SU-DHL-6 (cell line): ENCODE measurements at regions not wholly inside any gene's neighbourhood (a gene's known extent, or its start where the extent isn't known, plus 50 kb on each side); places are given as distances from the start of the nearest gene placed in this dataset.

Experiments
- H2AFZ ChIP-seq: fragments of 200-600 bp; sonication (generic); 2 replicates; pipeline ENCODE4 v1.6.1; 2014; ENCODE audit warnings: low read depth, mild to moderate bottlenecking, moderate library complexity, mixed read lengths, antibody characterized with exemption, low read length; ENCODE audit not compliant: severe bottlenecking
- H3F3A ChIP-seq: fragments of 200-600 bp; shearing (Covaris generic); 2 replicates; pipeline ENCODE4 v1.6.0; 2016; ENCODE audit warnings: antibody characterized with exemption, mild to moderate bottlenecking; ENCODE audit not compliant: insufficient read depth
- H3K27ac ChIP-seq: fragments of 200-600 bp; sonication (generic); 2 replicates; pipeline ENCODE4 v1.5.1; 2016; ENCODE audit warnings: low read depth, mild to moderate bottlenecking, low read length, moderate library complexity, mixed read lengths
- H3K27me3 ChIP-seq: fragments of 200-600 bp; sonication (generic), shearing (Covaris generic); 2 replicates; pipeline ENCODE4 v1.6.0; 2014; ENCODE audit warnings: mild to moderate bottlenecking, low read length
- H3K36me3 ChIP-seq: fragments of 200-600 bp; sonication (generic); 2 replicates; pipeline ENCODE4 v1.6.1; 2014; ENCODE audit warnings: mild to moderate bottlenecking, low read length, mixed read lengths
- H3K4me2 ChIP-seq: fragments of 300-600, 200-600 bp; shearing (Covaris generic), sonication (generic); 2 replicates; pipeline ENCODE4 v1.6.0; 2014; ENCODE audit warnings: low read length, low read depth, mild to moderate bottlenecking; ENCODE audit not compliant: poor library complexity, severe bottlenecking
- H3K4me3 ChIP-seq: fragments of 200-600 bp; sonication (generic); 2 replicates; pipeline ENCODE4 v1.5.1; 2014; ENCODE audit warnings: antibody characterized with exemption, low read length, mild to moderate bottlenecking, mixed read lengths; ENCODE audit not compliant: insufficient read depth, poor library complexity, severe bottlenecking
- H3K79me2 ChIP-seq: fragments of 200-600 bp; sonication (generic); 2 replicates; pipeline ENCODE4 v1.6.1; 2014; ENCODE audit warnings: mild to moderate bottlenecking, low read length, moderate library complexity; ENCODE audit not compliant: insufficient read depth
- H3K9ac ChIP-seq: fragments of 200-600 bp; sonication (generic); 2 replicates; pipeline ENCODE4 v1.7.0; 2014; ENCODE audit warnings: mild to moderate bottlenecking, low read length
- H3K9me2 ChIP-seq: fragments of 200-600 bp; sonication (generic); replicated peaks from 2 replicates; pipeline ENCODE4 v1.6.1; 2014; ENCODE audit warnings: low read length; ENCODE audit not compliant: insufficient read depth
- H3K9me3 ChIP-seq: fragments of 200-600 bp; sonication (generic); 2 replicates; pipeline ENCODE4 v1.6.1; 2014; ENCODE audit warnings: low read length, mixed read lengths; ENCODE audit not compliant: insufficient read depth
- H4K20me1 ChIP-seq: fragments of 200-600 bp; sonication (generic); 2 replicates; pipeline ENCODE4 v1.6.1; 2014; ENCODE audit warnings: low read depth, mild to moderate bottlenecking, antibody characterized with exemption, low read length, moderate library complexity, mixed read lengths
- EZH2phosphoT487 ChIP-seq: fragments of 200-600 bp; sonication (generic), shearing (Covaris generic); conservative IDR thresholded peaks from 2 replicates; pipeline ENCODE4 v1.6.1; 2018; ENCODE audit warnings: mild to moderate bottlenecking, antibody characterized with exemption, low read length, moderate library complexity, mixed read lengths
- TF ChIP-seq, protein P1 (sequence below): fragments of 200-600 bp; sonication (generic); IDR thresholded peaks from one replicate; pipeline ENCODE4 v1.5.1; 2017; ENCODE audit warnings: antibody characterized with exemption, mild to moderate bottlenecking, low read length, moderate library complexity; ENCODE audit not compliant: insufficient read depth, poor library complexity, severe bottlenecking

DNA sequence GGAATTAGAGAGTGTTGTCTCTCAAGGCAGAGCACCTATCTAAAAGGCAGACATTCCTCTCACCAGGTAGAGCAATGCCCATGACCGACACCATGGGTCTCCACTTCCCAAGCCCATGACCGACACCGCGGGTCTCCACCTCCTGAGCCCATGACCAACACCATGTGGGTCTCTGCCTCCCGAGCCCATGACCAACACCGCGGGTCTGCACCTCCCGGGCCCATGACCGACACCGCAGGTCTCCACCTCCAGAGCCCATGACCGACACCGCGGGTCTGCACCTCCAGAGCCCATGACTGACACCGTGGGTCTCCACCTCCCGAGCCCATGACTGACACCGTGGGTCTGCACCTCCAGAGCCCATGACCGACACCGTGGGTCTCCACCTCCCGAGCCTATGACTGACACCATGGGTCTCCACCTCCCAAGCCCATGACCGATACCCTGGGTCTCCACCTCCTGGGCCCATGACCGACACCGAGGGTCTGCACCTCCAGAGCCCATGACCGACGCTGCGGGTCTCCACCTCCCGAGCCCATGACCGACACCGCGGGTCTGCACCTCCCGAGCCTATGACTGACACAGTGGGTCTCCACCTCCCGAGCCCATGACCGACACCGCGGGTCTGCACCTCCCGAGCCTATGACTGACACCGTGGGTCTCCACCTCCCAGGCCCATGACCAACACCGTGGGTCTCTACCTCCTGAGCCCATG is 262.4 kb upstream of the SALL3 start:
- H3K79me2 ChIP-seq = no peaks in the 10 kb centered on the region
- H4K20me1 ChIP-seq = no peaks in the 10 kb centered on the region
- no peak overlapping the region for H3K9ac ChIP-seq
- H3K27ac ChIP-seq = no peak overlapping the region
- no peaks in the 10 kb centered on the region for H3K36me3 ChIP-seq
- H3F3A ChIP-seq = no peaks in the 10 kb centered on the region
- no peaks in the 10 kb centered on the region for H3K9me2 ChIP-seq
- no peak overlapping the region for H3K4me2 ChIP-seq
- H3K9me3 ChIP-seq = no peaks in the 10 kb centered on the region
- no peak overlapping the region for H3K4me3 ChIP-seq
- TF ChIP-seq, protein P1, sequence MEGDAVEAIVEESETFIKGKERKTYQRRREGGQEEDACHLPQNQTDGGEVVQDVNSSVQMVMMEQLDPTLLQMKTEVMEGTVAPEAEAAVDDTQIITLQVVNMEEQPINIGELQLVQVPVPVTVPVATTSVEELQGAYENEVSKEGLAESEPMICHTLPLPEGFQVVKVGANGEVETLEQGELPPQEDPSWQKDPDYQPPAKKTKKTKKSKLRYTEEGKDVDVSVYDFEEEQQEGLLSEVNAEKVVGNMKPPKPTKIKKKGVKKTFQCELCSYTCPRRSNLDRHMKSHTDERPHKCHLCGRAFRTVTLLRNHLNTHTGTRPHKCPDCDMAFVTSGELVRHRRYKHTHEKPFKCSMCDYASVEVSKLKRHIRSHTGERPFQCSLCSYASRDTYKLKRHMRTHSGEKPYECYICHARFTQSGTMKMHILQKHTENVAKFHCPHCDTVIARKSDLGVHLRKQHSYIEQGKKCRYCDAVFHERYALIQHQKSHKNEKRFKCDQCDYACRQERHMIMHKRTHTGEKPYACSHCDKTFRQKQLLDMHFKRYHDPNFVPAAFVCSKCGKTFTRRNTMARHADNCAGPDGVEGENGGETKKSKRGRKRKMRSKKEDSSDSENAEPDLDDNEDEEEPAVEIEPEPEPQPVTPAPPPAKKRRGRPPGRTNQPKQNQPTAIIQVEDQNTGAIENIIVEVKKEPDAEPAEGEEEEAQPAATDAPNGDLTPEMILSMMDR = no peak
- no peak for TF ChIP-seq EZH2phosphoT487
- H2AFZ ChIP-seq = no peak overlapping the region
- H3K27me3 ChIP-seq = no peaks in the 10 kb centered on the region

DNA sequence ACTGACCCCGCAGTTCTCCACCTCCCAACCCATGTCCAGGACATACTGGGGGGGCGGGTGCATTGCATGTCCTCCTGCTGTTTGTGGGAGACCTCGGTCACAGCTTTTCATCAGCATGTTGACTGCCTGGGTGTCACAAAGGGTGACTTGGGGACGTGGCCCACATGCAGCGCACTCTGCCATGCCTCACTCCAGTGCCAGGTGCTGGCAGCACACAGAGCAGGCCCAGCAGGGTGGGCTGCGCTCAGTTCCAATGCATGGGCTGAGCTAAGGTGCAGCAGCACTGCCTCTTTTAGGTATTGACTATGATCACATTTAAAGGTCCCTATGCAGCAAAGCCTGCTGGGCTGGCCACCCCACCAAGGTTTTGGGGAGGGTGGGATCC is 261.9 kb upstream of the SALL3 start:
- H3K27me3 ChIP-seq = no peaks in the 10 kb centered on the region
- H3K9ac ChIP-seq = no peak overlapping the region
- no peaks in the 10 kb centered on the region for H3F3A ChIP-seq

DNA sequence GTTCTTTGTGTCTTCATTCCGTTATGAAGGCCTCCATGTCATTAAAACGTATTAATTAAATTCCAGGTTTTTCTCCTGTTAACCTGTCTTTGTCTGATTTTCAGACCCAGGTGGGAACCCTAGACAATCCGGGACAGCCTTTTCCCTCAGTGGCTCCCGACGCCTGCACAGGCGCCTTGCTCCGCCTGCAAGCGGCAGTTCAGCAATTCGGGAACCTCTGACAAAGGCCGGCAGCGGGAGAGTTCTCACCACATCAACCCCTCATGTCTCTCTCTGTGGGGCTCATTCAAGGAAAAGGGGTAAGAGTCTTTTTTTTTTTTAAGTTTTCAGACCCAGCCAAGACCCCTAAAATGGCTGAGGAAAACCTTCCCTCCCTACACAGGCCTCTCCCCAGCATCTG is 259.8 kb upstream of the SALL3 start:
- TF ChIP-seq, protein P1 = no peak
- no peak for TF ChIP-seq EZH2phosphoT487
- Histone ChIP-seq H2AFZ (no peak overlapping the region), H3K79me2 (no peaks in the 10 kb centered on the region), H3K27ac (no peak overlapping the region), H3K4me3 (no peak overlapping the region), H3F3A (no peaks in the 10 kb centered on the region), H3K9ac (no peak overlapping the region), H3K4me2 (no peak overlapping the region), H3K27me3 (no peaks in the 10 kb centered on the region), H3K9me3 (no peaks in the 10 kb centered on the region), H4K20me1 (no peaks in the 10 kb centered on the region), H3K36me3 (no peaks in the 10 kb centered on the region), H3K9me2 (no peaks in the 10 kb centered on the region)

More for the DNA sequence above, 261.9 kb upstream of the SALL3 start:
- H3K4me2 ChIP-seq = no peak overlapping the region
- H3K79me2 ChIP-seq = no peaks in the 10 kb centered on the region
- H2AFZ ChIP-seq = no peak overlapping the region
- H3K9me3 ChIP-seq = no peaks in the 10 kb centered on the region
- no peaks in the 10 kb centered on the region for H3K36me3 ChIP-seq
- H3K4me3 ChIP-seq = no peak overlapping the region
- H3K27ac ChIP-seq = no peak overlapping the region
- no peaks in the 10 kb centered on the region for H3K9me2 ChIP-seq
- no peaks in the 10 kb centered on the region for H4K20me1 ChIP-seq
- TF ChIP-seq, protein P1 = no peak
- TF ChIP-seq EZH2phosphoT487 = no peak
